HG03520 (cell line): ENCODE measurements at regions not wholly inside any gene's neighbourhood (a gene's known extent, or its start where the extent isn't known, plus 50 kb on each side); places are given as distances from the start of the nearest gene placed in this dataset.

Experiments
- ATAC-seq: cut with Tn5 transposase; IDR thresholded peaks from one replicate; pipeline ENCODE4 v1.9.1; 2021; ENCODE audit warnings: mild to moderate bottlenecking, moderate library complexity; ENCODE audit not compliant: unreplicated experiment

GRCh38 chr4:11194431-11194830 is 234.3 kb downstream of the HS3ST1 start:
- no peak for ATAC-seq

- no peak for ATAC-seq
Measured at GRCh38 chr4:11189756-11190155, 238.9 kb downstream of the HS3ST1 start.

- ATAC-seq = no peak
Measured at GRCh38 chr4:11183356-11183740, 245.3 kb downstream of the HS3ST1 start.

GRCh38 chr4:11182586-11183355 is 245.9 kb downstream of the HS3ST1 start:
- no peak for ATAC-seq

GRCh38 chr4:11182031-11182430 is 246.7 kb downstream of the HS3ST1 start:
- ATAC-seq = no peak

- ATAC-seq = no peak
Measured at GRCh38 chr4:11179796-11180195, 248.9 kb downstream of the HS3ST1 start.

- ATAC-seq = no peak
Measured at GRCh38 chr4:11178433-11178832, 250.3 kb downstream of the HS3ST1 start.

- ATAC-seq = no peak
Measured at GRCh38 chr4:11175374-11175773, 253.3 kb downstream of the HS3ST1 start.

- ATAC-seq = no peak
Measured at GRCh38 chr4:11166606-11167005, 262.1 kb downstream of the HS3ST1 start.

- no peak for ATAC-seq
Measured at GRCh38 chr4:11166034-11166433, 262.7 kb downstream of the HS3ST1 start.

- ATAC-seq = no peak
Measured at GRCh38 chr4:11165052-11165451, 263.6 kb downstream of the HS3ST1 start.

GRCh38 chr4:11160288-11160687 is 268.4 kb downstream of the HS3ST1 start:
- ATAC-seq = no peak

GRCh38 chr4:11158971-11159370 is 269.7 kb downstream of the HS3ST1 start:
- ATAC-seq = no peak

GRCh38 chr4:11155208-11155867 is 273.4 kb downstream of the HS3ST1 start:
- no peak for ATAC-seq

- no peak for ATAC-seq
Measured at GRCh38 chr4:11153171-11153750, 275.4 kb downstream of the HS3ST1 start.

GRCh38 chr4:11152684-11153083 is 276.0 kb downstream of the HS3ST1 start:
- no peak for ATAC-seq

- ATAC-seq = no peak
Measured at GRCh38 chr4:11151500-11151899, 277.2 kb downstream of the HS3ST1 start.

- no peak for ATAC-seq
Measured at GRCh38 chr4:11149612-11150259, 279.0 kb downstream of the HS3ST1 start.

GRCh38 chr4:11139871-11140270 is 288.8 kb downstream of the HS3ST1 start:
- no peak for ATAC-seq

- no peak for ATAC-seq
Measured at GRCh38 chr4:11138964-11139363, 289.7 kb downstream of the HS3ST1 start.

- no peak for ATAC-seq
Measured at GRCh38 chr4:11134705-11135104, 294.0 kb downstream of the HS3ST1 start.

GRCh38 chr4:11133868-11134267 is 294.8 kb downstream of the HS3ST1 start:
- no peak for ATAC-seq
